Upper lobe of left lung (tissue), 4 donors: ENCODE measurements at regions not wholly inside any gene's neighbourhood (a gene's known extent, or its start where the extent isn't known, plus 50 kb on each side); places are given as distances from the start of the nearest gene placed in this dataset.

ENCODE experiments used
- CTCF ChIP-seq, 6 experiments: fragments of 450-650 bp in 4 of 6; fragments of 200-600 bp in 2 of 6; sonication (generic) in 2 of 6; IDR thresholded peaks; one replicate each; pipeline ENCODE4 v1.5.1; 2016 to 2019; ENCODE audit warnings: antibody characterized with exemption in 6 of 6
- POLR2A ChIP-seq, 4 donors: fragments of 450-650 bp; IDR thresholded peaks; one replicate each; pipeline ENCODE4 v1.5.1; 2016 to 2017; ENCODE audit warnings: antibody characterized with exemption in 4 of 4, mild to moderate bottlenecking in 2 of 4

GRCh38 chr5:161988077-161988476, 79.5 kb upstream of the GABRG2 start:
- TF ChIP-seq POLR2A (IDR thresholded peaks at IDR 0.05) (no peak), CTCF (IDR thresholded peaks at IDR 0.05) (no peak)
